ENCODE measurements at regions not wholly inside any gene's neighbourhood (a gene's known extent, or its start where the extent isn't known, plus 50 kb on each side); places are given as distances from the start of the nearest gene placed in this dataset.

GRCh38 chr20:39534846-39535245 is 572.7 kb downstream of the DHX35 start:
- FAIRE-seq, result no peak
- intact Hi-C loops (cut with micrococcal nuclease), result no loop called here
- no peak overlapping the region for H3K4me2 ChIP-seq (ENCODE audit: insufficient read depth, low read length)
- no peak for DNase-seq (ENCODE audit: low read depth, low spot score)
- no peaks in the 10 kb centered on the region for H3K9me3 ChIP-seq (replicated peaks; ENCODE audit: control insufficient read depth, insufficient read depth, low read length)
- no peak overlapping the region for H3K27ac ChIP-seq (ENCODE audit: insufficient read depth, low read depth, low read length)
- no peak overlapping the region for H3K9ac ChIP-seq (replicated peaks; ENCODE audit: extremely low read depth, insufficient read depth, low read length)
- ChIA-PET CTCF (no interaction called here), POLR2A (no interaction called here)
- dilution Hi-C loops (cut with MboI; ENCODE audit: extremely low pct_ligation_motif_present, low sequenced_read_pairs), result no loop called here
- no TSS peak for BruUV-seq (replicated peaks)
- no peak for TF ChIP-seq MYC (IDR thresholded peaks at IDR 0.05; ENCODE audit: low read depth, low read length)
- TF ChIP-seq GATA2 (IDR thresholded peaks at IDR 0.05; ENCODE audit: insufficient read depth, insufficient read length, low read depth, low read length), result no peak
- TF ChIP-seq EZH2 (IDR thresholded peaks at IDR 0.05; ENCODE audit: borderline replicate concordance, low read depth, low read length, severe bottlenecking), result no peak
- no peak for TF ChIP-seq MAX (IDR thresholded peaks at IDR 0.05; ENCODE audit: insufficient read depth, insufficient read length)
- no peak for TF ChIP-seq FOS (IDR thresholded peaks at IDR 0.05; ENCODE audit: borderline replicate concordance, insufficient read depth, low read length)
- no peak for TF ChIP-seq POLR2AphosphoS5 (IDR thresholded peaks at IDR 0.05; ENCODE audit: insufficient read depth, low read depth, low read length)
- no peak for TF ChIP-seq CTCF (IDR thresholded peaks at IDR 0.05; ENCODE audit: extremely low read depth in 1 of 2, insufficient read depth in 1 of 2, low read depth in 1 of 2, low read length in 2 of 2)
- no peak for TF ChIP-seq POLR2A (IDR thresholded peaks at IDR 0.05; ENCODE audit: low read depth, low read length)
- no peak for TF ChIP-seq JUN (IDR thresholded peaks at IDR 0.05; ENCODE audit: borderline replicate concordance, insufficient read depth, insufficient read length, low read depth)
- no peaks in the 10 kb centered on the region for H3K4me1 ChIP-seq (ENCODE audit: control insufficient read depth, extremely low read depth, insufficient read depth, low read length)
- no peak overlapping the region for H3K4me3 ChIP-seq (replicated peaks in 1 of 3; ENCODE audit: insufficient read depth in 1 of 3, low read depth in 1 of 3, low read length in 3 of 3)
- H3K79me2 ChIP-seq (ENCODE audit: control insufficient read depth, insufficient read depth, low read length), result no peaks in the 10 kb centered on the region
- no peak overlapping the region for H2AFZ ChIP-seq (ENCODE audit: low read depth, low read length)
- H4K20me1 ChIP-seq (replicated peaks; ENCODE audit: control insufficient read depth, extremely low read depth, insufficient read depth, low read length), result no peaks in the 10 kb centered on the region
- H3K9me1 ChIP-seq (replicated peaks; ENCODE audit: control insufficient read depth, extremely low read depth, insufficient read depth, low read length), result no peaks in the 10 kb centered on the region
- no peaks in the 10 kb centered on the region for H3K27me3 ChIP-seq (ENCODE audit: control insufficient read depth in 2 of 2, insufficient read depth in 2 of 2, low read length in 2 of 2)
- no peaks in the 10 kb centered on the region for H3K36me3 ChIP-seq (ENCODE audit: control insufficient read depth in 2 of 2, extremely low read depth in 1 of 2, insufficient read depth in 2 of 2, low read length in 2 of 2)
